HepG2 (cell line): ENCODE measurements at regions not wholly inside any gene's neighbourhood (a gene's known extent, or its start where the extent isn't known, plus 50 kb on each side); places are given as distances from the start of the nearest gene placed in this dataset.

Experiments
- AHDC1 ChIP-seq: sonication (generic); formaldehyde crosslinking; IDR thresholded peaks from 2 replicates; pipeline ENCODE4 v1.5.1; 2020; ENCODE audit warnings: mild to moderate bottlenecking, missing genetic modification reagents, borderline replicate concordance
- MED1 ChIP-seq: sonication (generic); formaldehyde crosslinking; IDR thresholded peaks from 2 replicates; pipeline ENCODE4 v1.4.0; 2020; ENCODE audit warnings: missing genetic modification reagents
- ZNF280B ChIP-seq: sonication (generic); formaldehyde crosslinking; IDR thresholded peaks from 2 replicates; pipeline ENCODE4 v1.5.0; 2020; ENCODE audit warnings: missing genetic modification reagents, mild to moderate bottlenecking, borderline replicate concordance
- ZNF317 ChIP-seq: sonication (generic); formaldehyde crosslinking; IDR thresholded peaks from 2 replicates; pipeline ENCODE4 v1.5.0; 2020; ENCODE audit warnings: mild to moderate bottlenecking, missing genetic modification reagents
- ZNF646 ChIP-seq: sonication (generic); formaldehyde crosslinking; IDR thresholded peaks from 2 replicates; pipeline ENCODE4 v1.9.0; 2021; ENCODE audit warnings: mild to moderate bottlenecking, missing genetic modification reagents
- ZNF672 ChIP-seq: sonication (generic); formaldehyde crosslinking; IDR thresholded peaks from 2 replicates; pipeline ENCODE4 v1.8.1; 2022; ENCODE audit warnings: missing genetic modification reagents
- ZSCAN31 ChIP-seq: sonication (generic); formaldehyde crosslinking; IDR thresholded peaks from 2 replicates; pipeline ENCODE4 v1.5.0; 2020; ENCODE audit warnings: low read depth, mild to moderate bottlenecking, missing genetic modification reagents

- TF ChIP-seq ZNF646 (CRISPR knock-in tag) (no peak), ZNF672 (CRISPR knock-in tag) (no peak), ZNF317 (no peak), ZSCAN31 (no peak), MED1 (CRISPR knock-in tag) (no peak), ZNF280B (no peak), AHDC1 (CRISPR knock-in tag) (no peak)
Measured at GRCh38 chr14:46369391-46369790, 282.2 kb downstream of the RPL10L start (continued).
